Kidney (tissue), 13 donors: ENCODE measurements at regions not wholly inside any gene's neighbourhood (a gene's known extent, or its start where the extent isn't known, plus 50 kb on each side); places are given as distances from the start of the nearest gene placed in this dataset.

Source experiments
- DNase-seq, 5 donors: peaks; one replicate each; pipeline ENCODE4 v3.0.0-alpha.2; 2013 to 2020
- FAIRE-seq: peaks from 2 replicates; lab custom pipeline; 2012; peaks lifted over from hg19 to GRCh38; lab: Jason Lieb, UNC
- H3K27ac ChIP-seq, 2 donors: one replicate each; pipeline ENCODE4 v1.7.0; 2013; ENCODE audit warnings: low read depth in 2 of 2, low read length in 2 of 2, inconsistent platforms in 1 of 2
- H3K27me3 ChIP-seq: one replicate; pipeline ENCODE4 v1.7.1; 2013; ENCODE audit warnings: low read length, inconsistent platforms; ENCODE audit not compliant: control insufficient read depth, insufficient read depth
- H3K36me3 ChIP-seq, 3 donors: one replicate each; pipeline versions ENCODE4 v1.7.0 to v1.7.1; 2013; ENCODE audit warnings: low read length in 3 of 3, control low read depth in 1 of 3, inconsistent platforms in 1 of 3; ENCODE audit not compliant: insufficient read depth in 3 of 3, control insufficient read depth in 2 of 3
- H3K4me1 ChIP-seq, 3 donors: one replicate each; pipeline versions ENCODE4 v1.7.0 to v1.7.1; 2013; ENCODE audit warnings: low read length in 3 of 3, inconsistent platforms in 1 of 3, low read depth in 1 of 3; ENCODE audit not compliant: control insufficient read depth in 2 of 3, insufficient read depth in 2 of 3
- H3K4me3 ChIP-seq, 3 donors: one replicate each; pipeline versions ENCODE4 v1.7.0 to v1.8.1; 2013; ENCODE audit warnings: low read length in 3 of 3, control low read depth in 1 of 3, inconsistent platforms in 1 of 3
- H3K9ac ChIP-seq, 3 donors: one replicate each; pipeline versions ENCODE4 v1.7.0 to v1.7.1; 2013; ENCODE audit warnings: low read length in 3 of 3, control low read depth in 1 of 3, inconsistent platforms in 1 of 3
- H3K9me3 ChIP-seq, 3 donors: one replicate each; pipeline versions ENCODE4 v1.7.0 to v1.7.1; 2013; ENCODE audit warnings: low read length in 3 of 3, control low read depth in 1 of 3, inconsistent platforms in 1 of 3; ENCODE audit not compliant: control insufficient read depth in 2 of 3, insufficient read depth in 1 of 3
- intact Hi-C: fragments of 100-400 bp; cut with DNase I; formaldehyde crosslinking; loops from one replicate; pipeline ENCODE4 v1.11.1; 2022
- TF ChIP-seq, protein P1 (sequence below): IDR thresholded peaks from 3 replicates; pipeline ENCODE4 v1.5.1; 2012; ENCODE audit warnings: mild to moderate bottlenecking, moderate library complexity, borderline replicate concordance; ENCODE audit not compliant: insufficient read depth; ENCODE audit errors: extremely low read depth
- donor health status: control.
- donor health status: control.
- donor health status: control.
- donor health status: control.
- donor health status: control.
- donor health status: DM: yes; HTN: yes; CAD: no.
- donor health status: Normal renal cell carcinoma (clear cell type).

DNA sequence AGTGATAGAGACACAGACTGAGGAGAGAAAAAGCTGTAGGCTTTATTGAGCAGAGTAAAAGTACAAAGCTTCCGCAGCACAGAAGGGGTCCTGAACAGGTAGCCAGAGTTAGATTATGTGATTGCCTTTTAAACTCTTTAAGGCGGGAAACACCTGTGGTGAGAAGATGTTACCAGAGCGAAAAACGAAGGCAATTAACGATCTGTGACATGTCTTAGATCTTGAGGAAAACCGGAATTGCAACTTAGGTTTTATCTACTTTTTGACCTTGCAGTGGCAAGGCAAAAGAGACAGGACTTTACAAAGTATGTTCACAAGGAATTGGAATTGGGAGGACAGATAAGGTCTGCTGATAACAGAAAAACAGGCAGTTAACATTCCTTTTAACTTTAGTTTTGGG is 493.6 kb upstream of the FAT3 start:
- intact Hi-C loops = no loop called here
- H3K27ac ChIP-seq = no peak overlapping the region
- no peaks in the 10 kb centered on the region for H3K9me3 ChIP-seq
- no peak overlapping the region for H3K9ac ChIP-seq
- TF ChIP-seq, protein P1, sequence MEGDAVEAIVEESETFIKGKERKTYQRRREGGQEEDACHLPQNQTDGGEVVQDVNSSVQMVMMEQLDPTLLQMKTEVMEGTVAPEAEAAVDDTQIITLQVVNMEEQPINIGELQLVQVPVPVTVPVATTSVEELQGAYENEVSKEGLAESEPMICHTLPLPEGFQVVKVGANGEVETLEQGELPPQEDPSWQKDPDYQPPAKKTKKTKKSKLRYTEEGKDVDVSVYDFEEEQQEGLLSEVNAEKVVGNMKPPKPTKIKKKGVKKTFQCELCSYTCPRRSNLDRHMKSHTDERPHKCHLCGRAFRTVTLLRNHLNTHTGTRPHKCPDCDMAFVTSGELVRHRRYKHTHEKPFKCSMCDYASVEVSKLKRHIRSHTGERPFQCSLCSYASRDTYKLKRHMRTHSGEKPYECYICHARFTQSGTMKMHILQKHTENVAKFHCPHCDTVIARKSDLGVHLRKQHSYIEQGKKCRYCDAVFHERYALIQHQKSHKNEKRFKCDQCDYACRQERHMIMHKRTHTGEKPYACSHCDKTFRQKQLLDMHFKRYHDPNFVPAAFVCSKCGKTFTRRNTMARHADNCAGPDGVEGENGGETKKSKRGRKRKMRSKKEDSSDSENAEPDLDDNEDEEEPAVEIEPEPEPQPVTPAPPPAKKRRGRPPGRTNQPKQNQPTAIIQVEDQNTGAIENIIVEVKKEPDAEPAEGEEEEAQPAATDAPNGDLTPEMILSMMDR = no peak
- no peaks in the 10 kb centered on the region for H3K36me3 ChIP-seq
- DNase-seq (peak in 2 of 5 donors; percentile 12 to 19), FAIRE-seq (no peak)
- no peaks in the 10 kb centered on the region for H3K4me1 ChIP-seq
- H3K4me3 ChIP-seq = no peak overlapping the region
- H3K27me3 ChIP-seq = no peaks in the 10 kb centered on the region

- FAIRE-seq = no peak
- TF ChIP-seq, protein P1 = no peak
- intact Hi-C loops = no loop called here
These were observed 494.0 kb upstream of the FAT3 start for GRCh38 chr11:91730620-91731019.

GRCh38 chr11:91730057-91730456 is 494.6 kb upstream of the FAT3 start:
- Histone ChIP-seq H3K9me3 (no peaks in the 10 kb centered on the region), H3K27me3 (no peaks in the 10 kb centered on the region), H3K4me1 (no peaks in the 10 kb centered on the region), H3K36me3 (no peaks in the 10 kb centered on the region), H3K27ac (no peak overlapping the region), H3K9ac (no peak overlapping the region), H3K4me3 (no peak overlapping the region)
- TF ChIP-seq, protein P1 = no peak
- no peak for DNase-seq
- FAIRE-seq = no peak
- intact Hi-C loops = no loop called here

More at GRCh38 chr11:91730620-91731019, 494.0 kb upstream of the FAT3 start:
- Histone ChIP-seq H3K4me1 (no peaks in the 10 kb centered on the region), H3K9ac (no peak overlapping the region), H3K9me3 (no peaks in the 10 kb centered on the region), H3K27ac (no peak overlapping the region), H3K36me3 (no peaks in the 10 kb centered on the region), H3K27me3 (no peaks in the 10 kb centered on the region), H3K4me3 (no peak overlapping the region)
- no peak for DNase-seq

DNA sequence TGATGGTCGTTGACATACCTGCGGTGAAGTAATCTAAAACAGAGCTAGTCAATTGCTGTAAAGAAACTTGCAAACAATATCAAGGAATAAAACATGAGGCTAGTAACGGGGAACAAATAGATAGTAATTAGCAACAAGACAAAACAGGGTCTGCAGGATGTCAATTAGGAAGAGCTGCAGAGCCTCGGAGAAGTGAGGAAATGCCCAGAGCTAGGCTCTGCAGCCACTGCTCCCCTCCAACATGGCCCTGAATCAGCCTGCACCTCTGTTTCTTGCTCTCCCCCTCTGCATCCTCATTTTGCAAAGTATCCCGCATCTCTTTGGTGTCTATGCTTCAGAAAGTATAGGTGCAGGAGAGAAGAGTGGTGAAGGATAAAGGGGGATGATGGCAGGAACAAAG is 507.4 kb upstream of the FAT3 start:
- no peaks in the 10 kb centered on the region for H3K36me3 ChIP-seq
- no peak for FAIRE-seq
- intact Hi-C loops = no loop called here

More for the DNA sequence above, 507.4 kb upstream of the FAT3 start:
- DNase-seq = no peak
- no peaks in the 10 kb centered on the region for H3K4me1 ChIP-seq
- H3K9ac ChIP-seq = no peak overlapping the region
- H3K27ac ChIP-seq = no peak overlapping the region
- TF ChIP-seq, protein P1 = no peak
- H3K9me3 ChIP-seq = no peaks in the 10 kb centered on the region
- no peaks in the 10 kb centered on the region for H3K27me3 ChIP-seq
- no peak overlapping the region for H3K4me3 ChIP-seq
